GM12874 (cell line): ENCODE measurements at regions not wholly inside any gene's neighbourhood (a gene's known extent, or its start where the extent isn't known, plus 50 kb on each side); places are given as distances from the start of the nearest gene placed in this dataset.

Source experiments
- CTCF ChIP-seq: IDR thresholded peaks from 2 replicates; pipeline ENCODE4 v1.5.1; 2011; ENCODE audit warnings: low read depth, mild to moderate bottlenecking, control low read depth, low read length, moderate library complexity; ENCODE audit not compliant: insufficient read depth

- TF ChIP-seq CTCF = no peak
Measured at GRCh38 chr5:125375143-125375542, 628.7 kb upstream of the ZNF608 start.

GRCh38 chr5:125376059-125376641, 629.7 kb upstream of the ZNF608 start:
- TF ChIP-seq CTCF = no peak

- no peak for TF ChIP-seq CTCF
Measured at GRCh38 chr5:125377141-125377540, 630.7 kb upstream of the ZNF608 start.

- no peak for TF ChIP-seq CTCF
Measured at GRCh38 chr5:125381290-125381689, 634.9 kb upstream of the ZNF608 start.

GRCh38 chr5:125384071-125384470, 637.6 kb upstream of the ZNF608 start:
- TF ChIP-seq CTCF = no peak

- TF ChIP-seq CTCF = no peak
Measured at GRCh38 chr5:125390326-125390725, 643.9 kb upstream of the ZNF608 start.

GRCh38 chr5:125393221-125393815, 646.9 kb upstream of the ZNF608 start:
- TF ChIP-seq CTCF = no peak
